Endodermal cell (in vitro differentiated cells): ENCODE measurements at regions not wholly inside any gene's neighbourhood (a gene's known extent, or its start where the extent isn't known, plus 50 kb on each side); places are given as distances from the start of the nearest gene placed in this dataset.

Experiments
- DNase-seq: peaks from one replicate; pipeline ENCODE4 v3.0.0-alpha.2; 2017
- H3K27ac ChIP-seq: 2 replicates; pipeline ENCODE4 v1.5.1; 2013; ENCODE audit warnings: mild to moderate bottlenecking, low read depth, low read length, moderate library complexity
- H3K27me3 ChIP-seq: 2 replicates; pipeline ENCODE4 v1.6.1; 2013; ENCODE audit warnings: mild to moderate bottlenecking, low read length, moderate library complexity; ENCODE audit not compliant: insufficient read depth, control insufficient read depth, poor library complexity, severe bottlenecking
- H3K36me3 ChIP-seq: 2 replicates; pipeline ENCODE4 v1.7.0; 2013; ENCODE audit warnings: mild to moderate bottlenecking, low read length, moderate library complexity; ENCODE audit not compliant: control insufficient read depth, insufficient read depth
- H3K4me1 ChIP-seq: one replicate; pipeline ENCODE4 v1.7.0; 2013; ENCODE audit warnings: low read length; ENCODE audit not compliant: control insufficient read depth, insufficient read depth
- H3K4me3 ChIP-seq: 2 replicates; pipeline ENCODE4 v1.5.1; 2013; ENCODE audit warnings: mild to moderate bottlenecking, low read length, moderate library complexity
- H3K9ac ChIP-seq: 2 replicates; pipeline ENCODE4 v1.6.1; 2013; ENCODE audit warnings: mild to moderate bottlenecking, low read length, moderate library complexity; ENCODE audit not compliant: poor library complexity, severe bottlenecking; ENCODE audit errors: extremely low read depth
- H3K9me3 ChIP-seq: 2 replicates; pipeline ENCODE4 v1.6.1; 2013; ENCODE audit warnings: mild to moderate bottlenecking, low read length, moderate library complexity; ENCODE audit not compliant: control insufficient read depth
- H3K27ac Mint-ChIP-seq: 2 replicates; pipeline ENCODE4 v1.8.0; 2020; ENCODE audit warnings: mixed read lengths
- H3K27me3 Mint-ChIP-seq: 2 replicates; pipeline ENCODE4 v1.8.0; 2021; ENCODE audit warnings: mild to moderate bottlenecking, mixed read lengths; ENCODE audit not compliant: insufficient read depth
- H3K36me3 Mint-ChIP-seq: 2 replicates; pipeline ENCODE4 v1.8.0; 2020; ENCODE audit warnings: low read depth, mixed read lengths
- H3K4me1 Mint-ChIP-seq: 2 replicates; pipeline ENCODE4 v1.8.0; 2020; ENCODE audit warnings: mixed read lengths
- H3K4me3 Mint-ChIP-seq: 2 replicates; pipeline ENCODE4 v1.8.0; 2020; ENCODE audit warnings: mild to moderate bottlenecking, moderate library complexity, mixed read lengths
- H3K9me3 Mint-ChIP-seq: 2 replicates; pipeline ENCODE4 v1.8.0; 2020; ENCODE audit warnings: mild to moderate bottlenecking, mixed read lengths
- CTCF ChIP-seq: fragments of 200-600 bp; sonication (generic); conservative IDR thresholded peaks from 2 replicates; pipeline ENCODE4 v1.5.0; 2021; ENCODE audit warnings: antibody characterized with exemption, mild to moderate bottlenecking
- WGBS, 2 experiments: methylation state at CpG; one replicate each; pipeline versions ENCODE4 v1.1.5 to v1.1.7; 2013; ENCODE audit warnings: missing lambda C conversion rate in 2 of 2, mixed read lengths in 1 of 2; ENCODE audit not compliant: insufficient coverage in 1 of 2, insufficient read length in 1 of 2; 5-methylcytosine and 5-hydroxymethylcytosine counted together

DNA sequence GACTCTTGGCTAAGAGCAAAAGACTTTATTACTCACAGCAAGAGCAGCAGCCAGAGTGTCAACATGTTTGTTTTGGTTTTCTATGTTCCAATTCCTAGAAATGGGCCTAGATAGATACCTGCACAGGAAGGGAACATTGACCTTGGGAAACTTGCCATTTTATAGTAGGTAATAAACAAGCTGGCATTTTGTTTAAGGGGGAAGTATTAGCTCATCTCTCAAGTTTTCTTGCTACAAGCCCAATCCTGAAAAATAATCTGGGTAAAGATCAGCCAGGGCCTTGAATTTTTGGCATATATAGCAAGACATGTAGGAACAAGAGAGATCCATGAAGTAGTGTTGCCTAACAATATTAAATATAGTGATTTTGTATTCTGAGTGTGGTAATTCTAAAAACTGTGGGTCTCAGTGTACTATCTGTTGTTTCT, 51.4 kb upstream of the RGL1 start:
- H3K27ac ChIP-seq = no peak overlapping the region
- no peaks in the 10 kb centered on the region for H3K4me1 Mint-ChIP-seq
- no peaks in the 10 kb centered on the region for H3K36me3 ChIP-seq
- DNase-seq = no peak
- H3K27me3 Mint-ChIP-seq = peaks cover 4% of the 10 kb centered on the region
- H3K4me1 ChIP-seq = no peaks in the 10 kb centered on the region
- peaks cover 5% of the 10 kb centered on the region for H3K36me3 Mint-ChIP-seq
- H3K9me3 ChIP-seq = peaks cover 21% of the 10 kb centered on the region
- peaks cover 48% of the 10 kb centered on the region for H3K9me3 Mint-ChIP-seq
- H3K27ac Mint-ChIP-seq = no peak overlapping the region
- TF ChIP-seq CTCF = no peak
- no peak overlapping the region for H3K9ac ChIP-seq
- H3K27me3 ChIP-seq = no peaks in the 10 kb centered on the region
- H3K4me3 Mint-ChIP-seq = no peak overlapping the region
- H3K4me3 ChIP-seq = no peak overlapping the region

DNA sequence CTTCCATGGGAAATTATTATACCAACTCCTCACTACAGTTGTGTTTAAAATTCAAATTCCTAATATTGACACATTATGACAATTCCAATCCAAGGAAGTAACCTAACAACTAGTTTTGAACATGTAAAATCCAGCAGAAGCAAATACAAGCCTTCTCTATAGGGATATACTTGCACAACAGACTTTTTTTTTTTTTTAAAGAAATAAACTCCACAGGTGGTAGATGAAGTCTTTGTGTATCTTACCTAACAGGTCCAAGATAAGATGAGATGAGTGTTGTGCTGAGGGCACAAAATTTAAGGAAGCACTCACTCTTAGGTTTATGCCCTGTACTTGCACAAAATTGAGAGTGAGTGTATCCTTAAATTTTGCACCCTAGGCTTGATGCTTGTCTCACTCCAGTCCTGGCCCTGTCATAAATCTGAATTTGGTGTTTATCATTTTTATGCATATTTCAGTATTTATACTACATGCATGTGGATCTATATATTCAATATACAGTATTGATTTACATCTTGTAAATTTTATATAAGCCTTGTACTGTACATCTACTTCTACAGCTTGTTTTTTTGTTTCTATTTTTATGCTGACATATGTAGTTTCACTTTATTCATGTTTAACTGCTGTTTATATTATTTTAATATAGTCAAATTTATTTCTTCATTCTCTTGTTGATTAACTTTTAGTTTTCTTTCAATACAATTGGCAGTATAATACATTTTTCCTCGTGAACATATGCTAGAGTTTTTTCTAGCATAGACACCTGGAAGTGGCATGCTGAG, 60.6 kb upstream of the RGL1 start:
- no peaks in the 10 kb centered on the region for H3K27me3 Mint-ChIP-seq
- H3K27me3 ChIP-seq = no peaks in the 10 kb centered on the region
- H3K9me3 Mint-ChIP-seq = peaks cover 17% of the 10 kb centered on the region
- DNase-seq = no peak
- no peak overlapping the region for H3K27ac ChIP-seq
- TF ChIP-seq CTCF = no peak
- H3K4me1 Mint-ChIP-seq = peaks cover 14% of the 10 kb centered on the region
- H3K4me3 ChIP-seq = no peak overlapping the region
- no peak overlapping the region for H3K9ac ChIP-seq
- no peaks in the 10 kb centered on the region for H3K36me3 Mint-ChIP-seq
- H3K4me1 ChIP-seq = peaks cover 2% of the 10 kb centered on the region
- H3K9me3 ChIP-seq = peaks cover 12% of the 10 kb centered on the region
- H3K4me3 Mint-ChIP-seq = no peak overlapping the region
- 71% methylated on average over 1 of the region's 1 CpG; no CpG with 5 or more reads in 1 of the 2 experiments for WGBS, 2 experiments
- no peak overlapping the region for H3K27ac Mint-ChIP-seq
- H3K36me3 ChIP-seq = no peaks in the 10 kb centered on the region

- Mint-ChIP-seq H3K27me3 (no peaks in the 10 kb centered on the region), H3K4me1 (peaks cover 14% of the 10 kb centered on the region), H3K9me3 (peaks cover 10% of the 10 kb centered on the region), H3K27ac (no peak overlapping the region), H3K4me3 (no peak overlapping the region), H3K36me3 (no peaks in the 10 kb centered on the region)
- Histone ChIP-seq H3K9me3 (peaks cover 12% of the 10 kb centered on the region), H3K4me1 (peaks cover 2% of the 10 kb centered on the region), H3K4me3 (no peak overlapping the region), H3K27me3 (no peaks in the 10 kb centered on the region), H3K36me3 (no peaks in the 10 kb centered on the region), H3K27ac (no peak overlapping the region), H3K9ac (no peak overlapping the region)
- TF ChIP-seq CTCF = no peak
- DNase-seq = no peak
- WGBS, 2 experiments = 91 to 98% methylated on average over 3 to 4 of the region's 4 CpGs
Measured at GRCh38 chr1:183742355-183742754, 62.6 kb upstream of the RGL1 start.
